OCI-LY1 (cell line): ENCODE measurements at regions not wholly inside any gene's neighbourhood (a gene's known extent, or its start where the extent isn't known, plus 50 kb on each side); places are given as distances from the start of the nearest gene placed in this dataset.

Experiments
- CTCF ChIP-seq: fragments of 200-600 bp; sonication (generic), shearing (Covaris generic); IDR thresholded peaks from 2 replicates; pipeline ENCODE4 v1.5.1; 2017; ENCODE audit warnings: mild to moderate bottlenecking, antibody characterized with exemption, low read length, moderate library complexity, mixed read lengths
- EZH2 ChIP-seq: fragments of 200-600 bp; sonication (generic), shearing (Covaris generic); IDR thresholded peaks from 2 replicates; pipeline ENCODE4 v1.8.0; 2017; ENCODE audit warnings: borderline replicate concordance, mixed run types, mild to moderate bottlenecking, antibody characterized with exemption, low read length, moderate library complexity, mixed read lengths

DNA sequence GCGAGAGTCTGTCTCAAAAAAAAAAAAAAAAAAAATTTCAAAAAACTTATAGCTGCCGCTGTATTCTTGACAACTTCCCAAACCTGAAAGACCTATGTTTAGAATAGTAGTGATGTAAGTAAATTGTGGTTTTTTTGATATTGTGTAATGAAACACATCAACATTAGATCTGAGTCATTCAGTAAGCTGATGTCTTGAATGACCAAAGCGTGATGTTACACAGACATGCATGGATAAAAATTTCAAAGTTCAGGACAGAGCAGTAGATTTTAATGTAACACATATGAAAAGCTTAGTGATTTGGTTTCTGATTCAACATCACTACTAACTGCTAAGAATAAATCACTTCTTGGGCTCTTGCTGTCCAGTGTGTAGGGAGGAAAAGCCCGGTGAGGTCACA lies 69.3 kb upstream of the MEX3C start:
- TF ChIP-seq CTCF (no peak), EZH2 (no peak)
